Transverse colon (tissue), 4 donors: ENCODE measurements at regions not wholly inside any gene's neighbourhood (a gene's known extent, or its start where the extent isn't known, plus 50 kb on each side); places are given as distances from the start of the nearest gene placed in this dataset.

Experiments
- DNase-seq: peaks from one replicate; pipeline ENCODE4 v3.0.0-alpha.2; 2019
- H3K27ac ChIP-seq, 4 donors: fragments of 200-600 bp; sonication (generic); 2 replicates each; pipeline ENCODE4 v1.5.1; 2016 to 2018; ENCODE audit warnings: inconsistent platforms in 4 of 4
- H3K27me3 ChIP-seq: fragments of 200-600 bp; sonication (generic); 2 replicates; pipeline ENCODE4 v1.5.1; 2017; ENCODE audit warnings: inconsistent platforms
- H3K36me3 ChIP-seq, 4 donors: fragments of 200-600 bp; sonication (generic); 2 replicates each; pipeline ENCODE4 v1.5.1; 2017 to 2019; ENCODE audit warnings: inconsistent platforms in 4 of 4
- H3K4me1 ChIP-seq, 4 donors: fragments of 200-600 bp; sonication (generic); 2 replicates each; pipeline ENCODE4 v1.5.1; 2017 to 2020; ENCODE audit warnings: inconsistent platforms in 4 of 4
- H3K4me3 ChIP-seq, 4 donors: fragments of 200-600 bp; sonication (generic); 1 replicate in 1 of 4; 2 replicates in 3 of 4; pipeline versions ENCODE4 v1.5.1 to v1.6.1; 2017 to 2019; ENCODE audit warnings: inconsistent platforms in 4 of 4
- H3K9me3 ChIP-seq, 2 donors: fragments of 200-600 bp; sonication (generic); 2 replicates each; pipeline ENCODE4 v1.5.1; 2017 to 2019; ENCODE audit warnings: inconsistent platforms in 2 of 2
- EP300 ChIP-seq: sonication (generic); formaldehyde crosslinking; IDR thresholded peaks from one replicate; pipeline ENCODE4 v1.6.1; 2017; ENCODE audit warnings: antibody characterized with exemption, low read depth
- POLR2A ChIP-seq: fragments of 450-650 bp; IDR thresholded peaks from one replicate; pipeline ENCODE4 v1.6.1; 2016; ENCODE audit warnings: antibody characterized with exemption, mild to moderate bottlenecking, moderate library complexity
- POLR2AphosphoS5 ChIP-seq, 3 donors: sonication (generic); formaldehyde crosslinking; IDR thresholded peaks; one replicate each; pipeline ENCODE4 v1.6.1; 2016; ENCODE audit warnings: antibody characterized with exemption in 3 of 3
- WGBS, 2 donors: methylation state at CpG; one replicate each; pipeline ENCODE4 v1.1.5; 2018; ENCODE audit warnings: low coverage in 1 of 2; 5-methylcytosine and 5-hydroxymethylcytosine counted together
- in situ Hi-C, 4 donors: fragments of 200-750 bp; cut with MboI; loops; one replicate each; pipeline versions ENCODE4 v1.15.0 to v1.15.1; 2017; ENCODE audit warnings: low sequenced_read_pairs in 3 of 4, low pct_ligation_motif_present in 1 of 4, low pct_unique_long_range_greater_than_20kb in 1 of 4
- intact Hi-C: fragments of 100-400 bp; cut with DNase I; formaldehyde crosslinking; loops from one replicate; pipeline ENCODE4 v1.15.1; 2023; ENCODE audit warnings: low total_unique reads
- TF ChIP-seq, protein P1 (sequence below), 5 experiments: fragments of 200-600 bp in 3 of 5; fragments of 450-650 bp in 2 of 5; sonication (generic) in 3 of 5; IDR thresholded peaks; 1 replicate in 2 of 5; 2 replicates in 3 of 5; pipeline ENCODE4 v1.5.1; 2016 to 2017; ENCODE audit warnings: antibody characterized with exemption in 5 of 5, inconsistent platforms in 3 of 5, mild to moderate bottlenecking in 2 of 5, moderate library complexity in 1 of 5

DNA sequence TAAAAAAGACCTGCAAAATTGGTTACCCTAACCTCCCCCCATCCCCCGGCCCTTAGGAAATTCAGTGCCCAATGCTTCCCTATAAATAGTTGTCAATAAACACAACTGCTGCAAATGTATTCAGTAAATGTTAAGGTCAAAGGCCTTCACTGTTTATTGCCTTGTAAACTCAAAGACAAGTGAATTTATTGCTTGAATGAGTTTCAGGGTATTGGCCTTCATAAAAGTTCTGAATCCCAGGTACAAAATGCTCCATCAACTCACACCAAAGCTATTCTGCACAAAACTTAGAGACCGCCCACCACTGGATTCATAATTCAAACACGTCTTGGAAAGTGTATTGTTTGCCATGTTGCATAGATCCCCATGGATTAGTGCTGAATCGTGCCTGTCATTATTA lies 63.3 kb upstream of the CDKN3 start:
- WGBS, 2 donors: 47 to 61% methylated on average over 3 to 4 of the region's 4 CpGs
- intact Hi-C loops: loop anchor here (10.0 kb wide), 1 partner anchor 799 kb away; no protein-coding TSS in a partner anchor
- Histone ChIP-seq H3K36me3 (no peaks in the 10 kb centered on the region), H3K27ac (no peak overlapping the region), H3K4me3 (no peak overlapping the region), H3K4me1 (peaks cover 0 to 34% (median 10%) of the 10 kb centered on the region in 4 donors), H3K27me3 (no peaks in the 10 kb centered on the region), H3K9me3 (no peaks in the 10 kb centered on the region)
- no peak for TF ChIP-seq POLR2A
- TF ChIP-seq, protein P1, sequence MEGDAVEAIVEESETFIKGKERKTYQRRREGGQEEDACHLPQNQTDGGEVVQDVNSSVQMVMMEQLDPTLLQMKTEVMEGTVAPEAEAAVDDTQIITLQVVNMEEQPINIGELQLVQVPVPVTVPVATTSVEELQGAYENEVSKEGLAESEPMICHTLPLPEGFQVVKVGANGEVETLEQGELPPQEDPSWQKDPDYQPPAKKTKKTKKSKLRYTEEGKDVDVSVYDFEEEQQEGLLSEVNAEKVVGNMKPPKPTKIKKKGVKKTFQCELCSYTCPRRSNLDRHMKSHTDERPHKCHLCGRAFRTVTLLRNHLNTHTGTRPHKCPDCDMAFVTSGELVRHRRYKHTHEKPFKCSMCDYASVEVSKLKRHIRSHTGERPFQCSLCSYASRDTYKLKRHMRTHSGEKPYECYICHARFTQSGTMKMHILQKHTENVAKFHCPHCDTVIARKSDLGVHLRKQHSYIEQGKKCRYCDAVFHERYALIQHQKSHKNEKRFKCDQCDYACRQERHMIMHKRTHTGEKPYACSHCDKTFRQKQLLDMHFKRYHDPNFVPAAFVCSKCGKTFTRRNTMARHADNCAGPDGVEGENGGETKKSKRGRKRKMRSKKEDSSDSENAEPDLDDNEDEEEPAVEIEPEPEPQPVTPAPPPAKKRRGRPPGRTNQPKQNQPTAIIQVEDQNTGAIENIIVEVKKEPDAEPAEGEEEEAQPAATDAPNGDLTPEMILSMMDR (IDR thresholded peaks at IDR 0.05): no peak
- no peak for DNase-seq
- in situ Hi-C loops: loop anchor here (10.0 to 25.0 kb wide), 5 partner anchors 371 to 1046 kb away; partner anchors contain the start of gene BMP4 (in 1 of the 4)

DNA sequence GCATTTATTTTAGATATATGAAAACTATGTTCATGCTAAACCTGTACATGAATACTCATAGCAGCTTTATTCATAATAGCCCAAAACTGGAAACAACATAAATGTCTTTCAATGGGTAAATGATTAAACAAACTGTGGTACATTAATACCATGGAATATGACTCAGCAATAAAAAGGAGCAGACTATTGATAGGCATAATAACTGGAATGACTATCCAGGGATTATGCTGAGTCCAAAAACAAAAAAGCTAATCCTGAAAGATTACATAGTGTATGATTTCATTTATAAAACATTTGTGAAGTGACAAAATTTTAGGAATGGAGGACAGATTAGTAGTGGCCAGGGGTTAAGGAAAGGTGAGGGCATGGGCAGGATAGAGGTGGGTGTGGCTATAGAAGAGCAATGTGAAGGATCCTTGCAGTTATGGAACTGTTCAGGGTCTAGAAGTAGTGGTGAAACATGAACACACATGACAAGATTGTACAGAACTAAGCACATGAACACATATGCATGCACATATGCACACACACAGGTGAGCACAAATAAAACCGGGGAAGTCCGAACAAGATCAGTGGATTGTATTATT lies 61.1 kb upstream of the CDKN3 start:
- no peak for DNase-seq
- H3K4me1 ChIP-seq: peaks cover 0 to 27% (median 6%) of the 10 kb centered on the region in 4 donors
- H3K36me3 ChIP-seq: no peaks in the 10 kb centered on the region
- in situ Hi-C loops: loop anchor here (10.0 to 25.0 kb wide), 5 partner anchors 373 to 1048 kb away; partner anchors contain the start of gene BMP4 (in 1 of the 4)
- H3K27ac ChIP-seq: no peak overlapping the region
- H3K4me3 ChIP-seq: no peak overlapping the region
- H3K27me3 ChIP-seq: no peaks in the 10 kb centered on the region
- TF ChIP-seq EP300 (no peak), POLR2A (no peak), POLR2AphosphoS5 (IDR thresholded peaks at IDR 0.05) (no peak)
- TF ChIP-seq, protein P1 (IDR thresholded peaks at IDR 0.05): no peak
- H3K9me3 ChIP-seq: no peaks in the 10 kb centered on the region
- 95 to 100% methylated on average over 2 of the region's 2 CpGs for WGBS, 2 donors
- intact Hi-C loops: loop anchor here (10.0 kb wide), 1 partner anchor 801 kb away; no protein-coding TSS in a partner anchor

DNA sequence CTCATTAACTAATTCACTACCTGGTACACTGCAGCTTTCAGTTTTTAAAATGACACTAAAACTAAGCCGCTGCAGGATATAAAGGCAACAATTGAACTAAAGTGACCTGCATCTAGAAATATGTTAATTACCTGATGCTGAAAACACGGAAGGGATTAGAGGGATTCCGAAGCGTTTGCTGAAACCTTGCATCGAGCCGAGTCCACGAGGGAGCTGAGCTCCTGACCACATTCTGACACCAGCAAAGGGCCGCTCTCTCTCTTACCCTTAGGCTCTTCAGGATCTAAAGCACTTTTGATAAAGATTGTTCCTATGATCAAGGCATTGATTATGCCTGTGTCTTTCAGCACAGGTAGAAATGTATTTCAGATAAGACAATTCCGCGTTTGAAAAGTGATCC lies 59.5 kb upstream of the CDKN3 start:
- H3K36me3 ChIP-seq: no peaks in the 10 kb centered on the region
- intact Hi-C loops (loop anchor here (10.0 kb wide), 1 partner anchor 803 kb away; no protein-coding TSS in a partner anchor), in situ Hi-C loops (loop anchor here (10.0 to 25.0 kb wide), 5 partner anchors 375 to 1050 kb away; partner anchors contain the start of gene BMP4 (in 1 of the 4))
- TF ChIP-seq, protein P1 (IDR thresholded peaks at IDR 0.05): no peak
- TF ChIP-seq POLR2A (no peak), EP300 (no peak), POLR2AphosphoS5 (IDR thresholded peaks at IDR 0.05) (no peak)
- H3K27me3 ChIP-seq: no peaks in the 10 kb centered on the region
- H3K9me3 ChIP-seq: no peaks in the 10 kb centered on the region
- H3K27ac ChIP-seq: no peak overlapping the region
- DNase-seq: no peak
- peaks cover 0 to 17% (median 2%) of the 10 kb centered on the region in 4 donors for H3K4me1 ChIP-seq
- no peak overlapping the region for H3K4me3 ChIP-seq
- WGBS, 2 donors: 73 to 86% methylated on average over 10 of the region's 10 CpGs

DNA sequence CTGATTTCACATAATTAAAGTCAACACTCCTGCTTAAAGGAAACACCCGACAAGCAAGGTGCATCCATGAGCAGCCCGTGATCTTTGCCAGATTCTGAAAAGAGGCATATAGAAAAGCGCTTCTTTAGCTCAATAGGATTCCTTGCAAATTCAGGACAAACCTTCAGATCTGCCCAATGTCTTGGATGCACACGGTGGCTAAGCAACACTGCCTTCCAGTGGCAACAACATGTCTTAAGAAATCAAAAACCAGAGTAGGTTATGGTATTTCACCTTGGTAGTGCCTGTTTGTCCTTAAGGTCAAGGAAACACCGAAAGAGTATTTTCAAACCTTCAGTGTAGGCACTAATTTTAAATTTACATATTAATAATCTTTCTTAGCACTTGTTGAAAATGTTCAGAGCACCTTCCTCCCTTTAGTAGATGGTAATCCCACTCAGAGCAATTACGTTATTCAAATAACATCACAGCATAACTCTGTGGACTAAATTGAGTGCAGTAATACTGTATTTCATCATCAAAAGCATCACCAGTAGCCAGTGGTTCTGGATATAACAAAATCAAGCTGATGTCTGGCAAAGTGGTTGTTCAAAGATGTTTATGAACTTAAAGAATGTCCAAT lies 58.0 kb upstream of the CDKN3 start:
- peaks cover 0 to 9% (median 4%) of the 10 kb centered on the region in 4 donors for H3K4me1 ChIP-seq
- H3K36me3 ChIP-seq: no peaks in the 10 kb centered on the region
- no peak for DNase-seq
- 38 to 42% methylated on average over 6 of the region's 6 CpGs for WGBS, 2 donors
- intact Hi-C loops: loop anchor here (10.0 kb wide), 1 partner anchor 804 kb away; no protein-coding TSS in a partner anchor
- no peak overlapping the region for H3K4me3 ChIP-seq
- H3K27me3 ChIP-seq: no peaks in the 10 kb centered on the region
- H3K9me3 ChIP-seq: no peaks in the 10 kb centered on the region
- in situ Hi-C loops: loop anchor here (10.0 to 25.0 kb wide), 5 partner anchors 377 to 1052 kb away; partner anchors contain the start of gene BMP4 (in 1 of the 4)
- TF ChIP-seq, protein P1 (IDR thresholded peaks at IDR 0.05): peak in 3 of 5 experiments; percentile 17 to 32 (median 28)
- TF ChIP-seq EP300 (no peak), POLR2AphosphoS5 (IDR thresholded peaks at IDR 0.05) (no peak), POLR2A (no peak)
- no peak overlapping the region for H3K27ac ChIP-seq
